GM13976 (cell line): ENCODE measurements at regions not wholly inside any gene's neighbourhood (a gene's known extent, or its start where the extent isn't known, plus 50 kb on each side); places are given as distances from the start of the nearest gene placed in this dataset.

Experiments
- DNase-seq: peaks from one replicate; pipeline ENCODE4 v3.0.0; 2012; ENCODE audit warnings: low spot score
- in situ Hi-C: fragments of 300-500 bp; cut with MboI; formaldehyde crosslinking; loops from one replicate; pipeline ENCODE4 v1.12.0; 2022; ENCODE audit warnings: low sequenced_read_pairs, mixed read lengths, inconsistent platforms; ENCODE audit not compliant: unreplicated experiment
- TF ChIP-seq, protein P1 (sequence below): IDR thresholded peaks from 2 replicates; pipeline ENCODE4 v1.5.1; 2012; ENCODE audit warnings: borderline replicate concordance, mild to moderate bottlenecking; ENCODE audit not compliant: insufficient read depth; ENCODE audit errors: extremely low read depth, missing control alignments, control extremely low read depth

GRCh38 chr6:145189836-145190235 is 545.5 kb downstream of the EPM2A start:
- TF ChIP-seq, protein P1, sequence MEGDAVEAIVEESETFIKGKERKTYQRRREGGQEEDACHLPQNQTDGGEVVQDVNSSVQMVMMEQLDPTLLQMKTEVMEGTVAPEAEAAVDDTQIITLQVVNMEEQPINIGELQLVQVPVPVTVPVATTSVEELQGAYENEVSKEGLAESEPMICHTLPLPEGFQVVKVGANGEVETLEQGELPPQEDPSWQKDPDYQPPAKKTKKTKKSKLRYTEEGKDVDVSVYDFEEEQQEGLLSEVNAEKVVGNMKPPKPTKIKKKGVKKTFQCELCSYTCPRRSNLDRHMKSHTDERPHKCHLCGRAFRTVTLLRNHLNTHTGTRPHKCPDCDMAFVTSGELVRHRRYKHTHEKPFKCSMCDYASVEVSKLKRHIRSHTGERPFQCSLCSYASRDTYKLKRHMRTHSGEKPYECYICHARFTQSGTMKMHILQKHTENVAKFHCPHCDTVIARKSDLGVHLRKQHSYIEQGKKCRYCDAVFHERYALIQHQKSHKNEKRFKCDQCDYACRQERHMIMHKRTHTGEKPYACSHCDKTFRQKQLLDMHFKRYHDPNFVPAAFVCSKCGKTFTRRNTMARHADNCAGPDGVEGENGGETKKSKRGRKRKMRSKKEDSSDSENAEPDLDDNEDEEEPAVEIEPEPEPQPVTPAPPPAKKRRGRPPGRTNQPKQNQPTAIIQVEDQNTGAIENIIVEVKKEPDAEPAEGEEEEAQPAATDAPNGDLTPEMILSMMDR, result no peak
- in situ Hi-C loops, result no loop called here
- DNase-seq, result no peak

DNA sequence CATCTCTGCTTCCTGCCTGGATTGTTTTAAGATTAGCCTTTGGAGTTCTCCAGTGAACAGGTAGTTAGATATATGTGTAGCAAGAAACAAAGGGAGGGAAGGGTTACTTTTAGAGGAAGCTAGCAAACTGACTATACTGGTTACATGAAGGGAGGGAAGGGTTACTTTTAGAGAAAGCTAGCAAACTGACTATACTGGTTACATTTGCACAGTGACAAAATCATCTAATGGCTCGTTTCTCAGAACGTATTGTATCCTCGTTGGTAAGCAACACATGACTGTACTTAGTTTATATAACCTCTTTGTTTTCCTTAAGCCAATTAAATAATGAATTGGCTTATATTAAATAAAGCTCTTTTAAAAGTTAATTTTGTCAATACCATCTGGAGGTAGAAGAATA is 540.9 kb downstream of the EPM2A start:
- no peak for DNase-seq
- TF ChIP-seq, protein P1, result no peak
- in situ Hi-C loops, result no loop called here

GRCh38 chr6:145199961-145200360 is 535.4 kb downstream of the EPM2A start:
- in situ Hi-C loops, result no loop called here
- TF ChIP-seq, protein P1, result no peak

DNA sequence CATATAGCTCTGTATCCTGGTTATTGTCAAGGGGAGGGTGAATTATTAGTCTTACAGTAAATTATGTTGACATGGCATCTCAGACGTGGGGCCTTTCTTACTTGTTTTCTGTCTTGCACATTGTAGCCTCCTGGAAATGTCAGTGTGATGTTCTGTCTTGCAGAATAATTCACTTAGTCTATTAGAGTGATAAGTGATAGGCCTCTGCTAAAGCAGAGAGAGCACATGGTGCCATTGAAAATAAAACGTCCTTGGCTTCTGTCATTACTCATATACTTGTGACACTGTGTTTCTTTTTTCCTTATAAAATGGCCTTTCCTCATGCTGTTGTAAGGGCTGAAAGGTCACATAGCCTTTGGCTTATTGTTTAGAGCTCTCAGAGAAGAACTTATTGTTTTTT is 531.0 kb downstream of the EPM2A start:
- in situ Hi-C loops, result no loop called here
- TF ChIP-seq, protein P1, result no peak
- DNase-seq, result no peak

More at GRCh38 chr6:145199961-145200360, 535.4 kb downstream of the EPM2A start:
- no peak for DNase-seq

- DNase-seq, result no peak
- TF ChIP-seq, protein P1, result no peak
- in situ Hi-C loops, result no loop called here
Observed at GRCh38 chr6:145206247-145206907, 528.9 kb downstream of the EPM2A start.

DNA sequence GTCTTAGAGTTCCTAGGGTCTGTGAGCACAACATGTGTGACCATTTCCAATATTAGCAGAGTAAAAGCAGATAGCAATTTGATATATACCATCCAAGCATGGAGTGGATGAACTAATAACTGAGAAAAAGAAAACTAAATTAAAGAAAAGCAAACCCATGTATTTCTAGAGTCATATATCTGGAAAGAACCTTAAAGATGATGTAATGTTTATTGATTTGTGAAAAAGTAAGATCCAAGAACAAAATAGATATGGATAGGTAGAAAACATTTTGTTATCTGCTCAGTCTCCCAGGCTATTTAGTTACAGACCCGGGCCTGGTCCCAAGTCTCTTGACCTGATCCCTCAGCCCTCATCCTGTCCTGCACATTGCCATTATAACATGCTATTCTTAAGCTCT is 526.8 kb downstream of the EPM2A start:
- no peak for DNase-seq
- in situ Hi-C loops, result no loop called here
- TF ChIP-seq, protein P1, result no peak
